ENCODE measurements at regions not wholly inside any gene's neighbourhood (a gene's known extent, or its start where the extent isn't known, plus 50 kb on each side); places are given as distances from the start of the nearest gene placed in this dataset.
A peak's percentile ranks its signal among the peaks of the same experiment; 100 is the strongest.

DNA sequence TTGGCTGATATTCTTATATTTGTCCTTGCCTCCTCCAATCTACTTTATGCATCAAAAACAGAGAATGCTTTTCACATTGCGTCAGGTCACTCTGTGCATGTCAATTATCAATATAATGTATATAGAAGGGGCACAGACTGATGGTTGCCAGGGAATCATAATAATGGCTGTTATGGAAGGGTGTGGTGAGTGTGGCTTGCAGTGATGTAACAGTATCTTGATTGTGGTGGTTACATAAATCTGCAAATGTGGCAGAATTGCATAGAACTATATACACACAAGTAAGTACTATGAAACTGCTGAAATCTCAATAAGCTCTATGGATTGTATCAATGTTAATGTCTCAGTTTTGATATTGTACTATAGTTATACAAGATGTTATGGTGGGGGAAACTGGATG lies 228.6 kb downstream of the TJP1 start:
- peaks cover 12% of the 10 kb centered on the region for H3K4me1 ChIP-seq (ENCODE audit: low read depth, poor library complexity, severe bottlenecking)
- H3K4me2 ChIP-seq = peak overlapping the region; percentile 34; the same call in 1 of the 2 replicates
- no peaks in the 10 kb centered on the region for H4K20me1 ChIP-seq (ENCODE audit: insufficient read depth)
- no peak overlapping the region for H2AFZ ChIP-seq (ENCODE audit: low read depth)
- H3K36me3 ChIP-seq (ENCODE audit: insufficient read depth) = no peaks in the 10 kb centered on the region
- no peaks in the 10 kb centered on the region for H3K79me2 ChIP-seq (ENCODE audit: insufficient read depth, low read depth)
- H3K4me3 ChIP-seq (IDR thresholded peaks at IDR 0.05; ENCODE audit: insufficient read depth, low read depth, low read length) = no peak overlapping the region
- H3K27ac ChIP-seq = no peak overlapping the region; the same call in 1 of the 2 replicates
- no peaks in the 10 kb centered on the region for H3K27me3 ChIP-seq (ENCODE audit: insufficient read depth, low read depth)
- TF ChIP-seq, protein P1, sequence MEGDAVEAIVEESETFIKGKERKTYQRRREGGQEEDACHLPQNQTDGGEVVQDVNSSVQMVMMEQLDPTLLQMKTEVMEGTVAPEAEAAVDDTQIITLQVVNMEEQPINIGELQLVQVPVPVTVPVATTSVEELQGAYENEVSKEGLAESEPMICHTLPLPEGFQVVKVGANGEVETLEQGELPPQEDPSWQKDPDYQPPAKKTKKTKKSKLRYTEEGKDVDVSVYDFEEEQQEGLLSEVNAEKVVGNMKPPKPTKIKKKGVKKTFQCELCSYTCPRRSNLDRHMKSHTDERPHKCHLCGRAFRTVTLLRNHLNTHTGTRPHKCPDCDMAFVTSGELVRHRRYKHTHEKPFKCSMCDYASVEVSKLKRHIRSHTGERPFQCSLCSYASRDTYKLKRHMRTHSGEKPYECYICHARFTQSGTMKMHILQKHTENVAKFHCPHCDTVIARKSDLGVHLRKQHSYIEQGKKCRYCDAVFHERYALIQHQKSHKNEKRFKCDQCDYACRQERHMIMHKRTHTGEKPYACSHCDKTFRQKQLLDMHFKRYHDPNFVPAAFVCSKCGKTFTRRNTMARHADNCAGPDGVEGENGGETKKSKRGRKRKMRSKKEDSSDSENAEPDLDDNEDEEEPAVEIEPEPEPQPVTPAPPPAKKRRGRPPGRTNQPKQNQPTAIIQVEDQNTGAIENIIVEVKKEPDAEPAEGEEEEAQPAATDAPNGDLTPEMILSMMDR (conservative IDR thresholded peaks at IDR 0.05; ENCODE audit: low read depth, low read length) = no peak
- no peak overlapping the region for H3K9ac ChIP-seq

DNA sequence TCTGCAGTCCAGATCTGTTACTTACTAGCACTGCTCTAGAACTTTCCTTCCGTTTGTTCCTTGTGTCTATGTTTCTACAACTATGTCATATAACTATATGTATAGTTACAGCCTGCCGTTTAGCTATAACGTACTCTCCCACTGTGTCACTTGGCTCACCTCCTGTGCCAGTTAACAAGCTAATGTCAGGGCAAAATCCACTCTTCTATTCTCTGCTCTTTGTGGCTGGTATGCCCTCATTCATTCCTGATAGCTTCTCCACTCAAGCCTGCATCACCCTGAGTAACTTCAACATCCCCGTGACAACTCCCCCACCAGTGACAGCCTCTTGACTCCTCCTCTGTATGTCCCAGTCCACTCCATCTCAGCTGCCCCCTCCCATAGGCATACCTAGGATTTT lies 229.2 kb downstream of the TJP1 start:
- Histone ChIP-seq H3K36me3 (ENCODE audit: insufficient read depth) (no peaks in the 10 kb centered on the region), H4K20me1 (ENCODE audit: insufficient read depth) (no peaks in the 10 kb centered on the region), H3K4me2 (no peak overlapping the region), H3K27me3 (ENCODE audit: insufficient read depth, low read depth) (no peaks in the 10 kb centered on the region), H3K27ac (no peak overlapping the region; the same call in 1 of the 2 replicates), H2AFZ (ENCODE audit: low read depth) (no peak overlapping the region), H3K4me1 (ENCODE audit: low read depth, poor library complexity, severe bottlenecking) (peaks cover 12% of the 10 kb centered on the region), H3K79me2 (ENCODE audit: insufficient read depth, low read depth) (no peaks in the 10 kb centered on the region), H3K9ac (no peak overlapping the region), H3K4me3 (IDR thresholded peaks at IDR 0.05; ENCODE audit: insufficient read depth, low read depth, low read length) (no peak overlapping the region)
- TF ChIP-seq, protein P1 (conservative IDR thresholded peaks at IDR 0.05; ENCODE audit: low read depth, low read length) = no peak

DNA sequence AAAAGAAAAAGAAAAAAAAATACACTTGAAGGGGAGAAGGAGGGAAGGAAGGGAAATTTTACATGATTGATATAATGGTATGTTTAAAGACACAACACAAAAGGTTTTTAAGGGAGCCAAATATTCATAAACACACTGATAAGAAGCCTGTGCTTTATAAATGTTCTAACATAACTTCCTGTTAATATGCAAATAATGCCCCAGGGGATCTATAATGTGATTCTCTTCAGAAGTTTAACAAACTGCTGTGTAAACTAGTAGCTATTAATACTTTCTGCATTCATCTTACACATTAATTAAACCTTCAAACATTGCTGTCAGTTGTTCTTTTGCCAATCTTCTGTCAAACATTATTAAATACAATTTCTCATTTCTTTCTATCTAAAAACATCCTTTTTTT lies 231.6 kb downstream of the TJP1 start:
- H3K4me1 ChIP-seq (ENCODE audit: low read depth, poor library complexity, severe bottlenecking) = peaks cover 12% of the 10 kb centered on the region
- H3K36me3 ChIP-seq (ENCODE audit: insufficient read depth) = no peaks in the 10 kb centered on the region
- H4K20me1 ChIP-seq (ENCODE audit: insufficient read depth) = no peaks in the 10 kb centered on the region
- no peak overlapping the region for H3K4me3 ChIP-seq (IDR thresholded peaks at IDR 0.05; ENCODE audit: insufficient read depth, low read depth, low read length)
- no peak overlapping the region for H3K4me2 ChIP-seq
- H3K27ac ChIP-seq = no peak overlapping the region
- H2AFZ ChIP-seq (ENCODE audit: low read depth) = no peak overlapping the region
- H3K9ac ChIP-seq = no peak overlapping the region
- no peaks in the 10 kb centered on the region for H3K27me3 ChIP-seq (ENCODE audit: insufficient read depth, low read depth)
- no peaks in the 10 kb centered on the region for H3K79me2 ChIP-seq (ENCODE audit: insufficient read depth, low read depth)
- TF ChIP-seq, protein P1 (conservative IDR thresholded peaks at IDR 0.05; ENCODE audit: low read depth, low read length) = no peak

DNA sequence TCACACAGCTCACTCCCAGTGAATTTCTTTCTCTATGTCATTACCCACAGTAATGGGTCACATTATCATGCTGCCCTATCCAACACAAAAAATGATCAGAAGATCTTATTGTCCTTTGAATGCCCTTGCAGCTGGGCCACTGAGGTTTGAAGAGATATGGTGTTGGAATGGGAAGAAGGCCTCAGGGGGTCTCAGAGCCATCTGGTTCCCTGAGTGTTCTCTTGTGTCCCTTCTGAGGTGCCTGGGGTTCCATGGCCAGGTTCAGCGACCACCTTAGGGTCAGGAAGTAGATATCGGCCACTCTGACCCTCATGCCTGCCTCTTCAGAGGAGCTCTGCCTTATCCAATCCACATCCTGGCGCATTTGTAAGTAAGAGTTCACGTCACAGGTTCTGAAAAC lies 232.3 kb downstream of the TJP1 start:
- Histone ChIP-seq H2AFZ (ENCODE audit: low read depth) (no peak overlapping the region), H3K27me3 (ENCODE audit: insufficient read depth, low read depth) (no peaks in the 10 kb centered on the region), H3K4me3 (IDR thresholded peaks at IDR 0.05; ENCODE audit: insufficient read depth, low read depth, low read length) (no peak overlapping the region), H3K27ac (no peak overlapping the region), H3K4me1 (ENCODE audit: low read depth, poor library complexity, severe bottlenecking) (peaks cover 12% of the 10 kb centered on the region), H3K36me3 (ENCODE audit: insufficient read depth) (no peaks in the 10 kb centered on the region), H4K20me1 (ENCODE audit: insufficient read depth) (no peaks in the 10 kb centered on the region), H3K79me2 (ENCODE audit: insufficient read depth, low read depth) (no peaks in the 10 kb centered on the region), H3K9ac (no peak overlapping the region), H3K4me2 (no peak overlapping the region)
- TF ChIP-seq, protein P1 (conservative IDR thresholded peaks at IDR 0.05; ENCODE audit: low read depth, low read length) = no peak

Data from KMS-11 (cell line).